ENCODE measurements at regions not wholly inside any gene's neighbourhood (a gene's known extent, or its start where the extent isn't known, plus 50 kb on each side); places are given as distances from the start of the nearest gene placed in this dataset.

GRCh38 chr4:15130441-15130840, 128.2 kb downstream of the CPEB2 start:
- no peak for DNase-seq (ENCODE audit: low read depth)

DNA sequence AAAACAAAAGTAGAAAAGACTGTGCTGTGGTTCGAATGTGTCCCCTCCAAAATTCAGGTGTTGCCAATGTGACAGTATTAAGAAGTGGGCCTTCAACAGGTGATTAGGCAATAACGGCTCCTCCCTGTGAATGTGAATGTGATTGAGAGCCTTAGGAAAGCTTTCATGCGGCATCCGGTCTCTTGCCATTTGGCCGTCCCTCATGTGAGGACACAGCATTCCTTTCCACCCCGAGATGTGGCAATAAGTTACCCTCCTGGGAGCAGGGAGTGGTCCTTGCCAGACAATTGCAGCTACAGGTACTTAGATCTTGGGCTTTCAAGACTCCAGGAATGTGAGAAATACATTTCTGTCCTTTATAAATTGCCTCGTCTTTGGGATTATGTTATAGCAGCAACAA, 129.3 kb downstream of the CPEB2 start:
- no peak for DNase-seq (ENCODE audit: low read depth)

- DNase-seq (ENCODE audit: low read depth), result no peak
These were observed 130.5 kb downstream of the CPEB2 start for GRCh38 chr4:15132739-15133138.

DNA sequence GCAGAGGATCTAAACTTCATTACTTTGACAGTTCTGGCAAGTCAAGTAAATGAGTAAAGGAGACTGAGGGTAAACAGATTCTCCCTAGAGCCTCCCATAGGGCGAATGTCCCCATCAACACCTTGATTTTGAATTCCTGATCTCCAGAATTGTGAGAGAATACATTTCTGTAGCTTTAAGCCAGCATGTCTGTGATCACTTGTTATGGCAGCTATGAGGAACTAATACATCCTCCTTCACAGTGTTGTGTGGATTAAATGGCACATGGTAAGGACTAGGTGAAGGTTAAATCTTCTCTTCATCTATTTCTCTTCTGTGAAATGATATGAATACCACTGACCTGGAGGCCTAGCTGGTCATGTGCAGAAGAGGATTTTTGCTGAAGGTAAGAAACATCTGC, 137.3 kb downstream of the CPEB2 start:
- DNase-seq (ENCODE audit: low read depth), result no peak

GRCh38 chr4:15142201-15142600, 139.9 kb downstream of the CPEB2 start:
- DNase-seq (ENCODE audit: low read depth), result no peak

GRCh38 chr4:15143551-15143950, 141.3 kb downstream of the CPEB2 start:
- DNase-seq (ENCODE audit: low read depth), result no peak

DNA sequence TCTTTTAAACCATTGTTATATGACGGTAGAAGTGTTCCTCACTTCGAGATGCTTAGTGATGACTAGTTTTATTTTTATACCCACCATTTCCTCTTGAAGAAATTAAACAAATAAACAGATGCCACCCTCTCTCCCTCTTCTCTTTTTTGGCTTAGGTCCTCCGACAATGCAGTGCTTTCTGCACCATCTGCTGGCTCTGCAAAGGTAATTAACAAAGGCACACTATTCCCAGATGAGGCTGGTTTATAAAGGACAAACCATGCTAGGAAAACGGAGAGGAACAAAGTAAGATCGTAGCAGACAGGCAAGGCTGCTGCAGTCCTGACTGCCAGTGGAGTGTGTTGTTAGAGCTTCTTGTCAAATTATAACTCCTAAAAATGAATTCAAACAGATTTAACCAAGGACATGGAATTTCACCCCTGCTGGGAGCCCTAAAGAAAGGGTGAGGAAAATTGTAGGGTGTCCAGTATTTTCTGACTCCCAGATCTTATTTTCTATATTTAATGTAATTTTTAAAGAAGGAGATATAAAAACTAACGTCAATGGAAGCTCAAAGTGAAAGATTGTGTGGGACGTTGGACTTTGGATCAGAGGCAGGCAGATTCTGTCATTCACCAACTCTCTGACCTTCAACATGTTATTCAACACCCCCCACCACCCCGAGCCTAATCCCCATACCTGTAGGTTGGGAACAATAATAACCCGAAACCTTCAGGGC, 142.1 kb downstream of the CPEB2 start:
- no peak for DNase-seq (ENCODE audit: low read depth)

DNA sequence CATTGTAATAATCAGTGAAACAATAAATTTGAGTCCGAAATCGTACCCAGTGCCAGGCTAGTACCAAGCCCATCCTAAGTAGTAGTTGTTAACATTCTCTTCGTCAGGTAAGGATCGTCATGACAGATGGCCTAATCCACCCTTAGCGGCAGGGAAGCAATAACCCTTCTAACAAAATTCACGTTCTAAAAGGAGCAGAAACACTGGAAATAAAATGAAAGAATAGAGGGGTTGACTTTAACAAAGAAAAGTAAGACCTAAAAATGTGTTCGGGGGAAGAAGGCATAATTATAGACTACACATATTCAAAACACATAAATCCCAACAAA, 142.7 kb downstream of the CPEB2 start:
- DNase-seq (ENCODE audit: low read depth), result no peak

- DNase-seq (ENCODE audit: low read depth), result no peak
These were observed 143.4 kb downstream of the CPEB2 start for GRCh38 chr4:15145709-15146108.

- DNase-seq (ENCODE audit: low read depth), result no peak
These were observed 145.4 kb downstream of the CPEB2 start for GRCh38 chr4:15147714-15148113.

DNA sequence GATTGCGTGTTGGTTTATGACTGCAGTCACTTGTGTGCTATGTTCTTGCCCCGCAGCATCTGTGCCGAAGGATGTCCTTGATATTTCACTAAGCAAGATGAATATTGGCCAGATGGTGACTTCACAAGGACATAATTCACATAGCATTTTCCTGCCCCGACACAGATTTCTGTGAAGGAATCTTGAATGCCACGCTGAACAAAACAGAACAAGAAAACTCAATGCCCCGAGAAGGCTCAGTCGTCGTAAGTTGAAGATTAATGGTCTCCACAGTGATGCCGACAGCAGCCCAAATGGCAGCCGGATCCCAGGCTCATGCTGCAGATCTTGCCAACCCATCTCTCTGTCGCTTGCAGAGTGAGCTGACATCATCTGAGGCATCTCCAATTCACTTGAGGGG, 145.9 kb downstream of the CPEB2 start:
- DNase-seq (ENCODE audit: low read depth), result no peak

GRCh38 chr4:15148691-15149090, 146.4 kb downstream of the CPEB2 start:
- DNase-seq (ENCODE audit: low read depth), result no peak

DNA sequence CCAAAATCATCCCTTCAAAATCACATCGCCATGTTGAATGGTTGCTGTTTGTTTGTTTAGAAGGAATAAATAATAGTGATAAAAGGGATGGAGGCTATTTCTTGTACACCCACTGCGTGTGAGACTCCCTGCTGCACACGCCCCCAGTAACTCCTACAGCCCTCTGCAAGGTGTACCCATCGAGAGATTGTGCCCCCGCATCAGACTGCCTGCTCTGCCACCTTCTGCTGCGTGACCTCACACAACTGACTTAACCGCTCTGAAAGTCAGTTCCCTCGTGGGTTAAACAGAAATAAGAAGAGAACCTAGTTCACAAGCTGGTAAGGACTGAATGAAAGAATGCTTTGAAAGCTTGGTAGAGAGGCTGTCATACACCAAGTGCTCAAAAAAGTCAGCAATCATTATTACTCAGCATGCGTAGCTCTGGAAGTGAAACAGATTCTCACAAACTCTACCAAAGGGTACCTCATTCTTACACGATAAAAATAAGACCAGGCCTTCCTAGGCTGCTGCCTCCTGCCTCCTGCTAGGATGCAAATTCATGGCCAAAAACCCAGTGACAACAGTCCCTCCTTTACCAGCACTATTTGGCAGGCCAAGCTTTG, 147.1 kb downstream of the CPEB2 start:
- DNase-seq (ENCODE audit: low read depth), result no peak

GRCh38 chr4:15149839-15150592, 147.7 kb downstream of the CPEB2 start:
- peak; percentile 63 for DNase-seq (ENCODE audit: low read depth)

DNA sequence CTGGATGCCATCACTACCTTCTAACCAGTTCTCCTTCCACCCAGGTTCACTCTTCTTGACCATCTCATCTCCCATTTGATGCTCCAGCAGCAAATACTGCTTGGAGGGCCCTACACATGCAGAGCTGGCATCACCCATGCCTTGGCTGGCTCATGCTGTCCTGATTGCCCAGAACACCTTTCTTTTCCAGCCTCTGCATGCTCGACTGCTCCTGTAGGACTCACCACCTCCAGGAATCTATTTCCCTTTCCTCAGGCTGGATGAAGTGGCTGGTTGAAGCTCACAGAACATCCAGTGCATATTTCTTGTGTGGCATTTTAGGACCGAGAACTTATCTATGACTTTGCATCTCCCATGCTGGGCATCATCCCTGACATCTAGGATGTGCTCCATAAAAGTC, 148.3 kb downstream of the CPEB2 start:
- DNase-seq (ENCODE audit: low read depth), result no peak

DNA sequence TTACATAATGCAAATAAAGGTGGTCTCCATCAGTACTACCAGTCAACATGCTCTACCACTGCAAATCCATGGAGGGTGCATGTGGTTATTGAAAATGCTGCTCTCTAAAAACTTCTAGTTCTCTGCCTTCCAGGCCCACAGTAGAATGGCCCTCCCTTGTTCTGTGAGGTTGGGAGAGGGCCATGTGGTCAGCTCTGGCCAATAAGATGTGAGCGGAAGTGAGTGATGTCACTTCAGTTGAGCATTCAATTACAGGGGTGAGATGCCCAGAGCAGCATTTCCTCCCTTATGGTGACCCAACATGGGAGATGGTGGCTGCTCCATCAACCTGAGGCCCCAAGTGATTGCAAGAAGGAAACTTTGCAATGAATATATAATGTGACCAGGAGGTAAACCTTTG, 148.8 kb downstream of the CPEB2 start:
- DNase-seq (ENCODE audit: low read depth), result no peak

DNA sequence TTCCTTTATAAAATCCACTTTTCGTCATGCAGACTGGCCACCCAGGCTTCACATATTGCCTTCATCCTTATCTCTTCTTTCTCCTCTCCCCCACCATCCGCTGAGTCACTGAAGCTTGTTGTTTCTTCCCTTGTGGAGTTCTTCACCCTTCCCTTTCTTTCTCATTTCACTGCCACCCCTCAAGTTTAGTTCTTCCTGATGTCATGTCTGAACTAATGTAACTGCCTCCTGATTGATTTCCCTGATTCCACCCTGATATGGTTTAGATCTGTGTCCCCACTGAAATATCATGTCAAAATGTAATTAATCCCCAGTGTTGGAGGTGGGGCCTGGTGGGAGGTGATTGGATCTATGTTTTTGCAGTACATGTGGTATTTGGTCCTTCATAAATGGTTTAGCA, 151.4 kb downstream of the CPEB2 start:
- peak; percentile 35 for DNase-seq (ENCODE audit: low read depth)

DNA sequence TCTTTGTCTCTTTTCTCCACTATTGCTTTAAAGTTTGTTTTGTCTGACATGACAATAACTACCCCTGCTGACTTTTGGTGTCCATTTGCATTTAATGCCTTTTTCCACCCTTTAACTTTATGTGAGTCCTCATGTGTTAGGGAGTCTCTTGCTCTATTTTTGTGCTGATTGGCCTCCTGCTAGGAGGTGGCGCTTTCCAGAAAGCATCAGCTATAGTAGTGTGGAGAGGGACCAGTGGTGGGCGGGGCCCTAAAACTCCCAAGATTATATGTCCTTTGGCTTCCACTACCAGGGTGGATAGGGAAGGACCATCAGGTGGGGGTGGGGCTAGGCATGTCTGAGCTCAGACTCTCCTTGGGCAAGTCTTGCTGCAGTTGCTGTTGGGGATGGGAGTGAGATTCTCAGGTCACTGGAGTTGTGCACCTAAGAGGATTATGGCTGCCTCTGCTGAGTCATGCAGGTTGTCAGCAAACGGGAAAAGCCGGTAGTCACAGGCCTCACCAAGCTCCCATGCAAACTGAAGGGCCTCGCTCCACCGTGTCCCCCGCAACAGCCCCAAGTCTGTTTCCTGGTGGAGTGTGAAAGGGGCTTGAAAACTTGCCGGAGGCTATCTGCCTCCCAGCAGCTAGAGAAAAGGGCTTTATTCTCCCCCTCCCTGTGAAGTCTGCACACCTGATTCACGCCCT, 156.3 kb downstream of the CPEB2 start:
- DNase-seq (ENCODE audit: low read depth), result no peak

- DNase-seq (ENCODE audit: low read depth), result no peak
These were observed 157.3 kb downstream of the CPEB2 start for GRCh38 chr4:15159477-15160019.

DNA sequence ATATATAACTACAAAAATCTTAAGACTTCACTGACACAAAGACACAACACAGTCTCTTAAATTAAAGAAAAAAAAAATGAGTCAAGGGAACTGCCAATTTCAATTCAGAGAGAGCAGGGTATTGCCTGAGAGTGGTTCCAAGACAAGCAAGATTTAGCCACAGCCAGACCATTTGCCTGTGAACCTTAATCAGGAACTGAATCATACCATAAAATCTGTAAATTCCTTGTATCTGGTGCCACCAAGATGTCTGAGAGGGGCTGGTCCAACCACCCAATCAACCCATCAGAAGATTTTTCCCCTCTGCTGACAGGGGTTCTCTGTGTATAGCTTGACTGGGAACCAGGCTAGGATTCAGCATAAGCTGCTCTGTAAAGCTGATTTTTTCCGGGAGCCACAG, 159.2 kb downstream of the CPEB2 start:
- DNase-seq (ENCODE audit: low read depth), result no peak

DNA sequence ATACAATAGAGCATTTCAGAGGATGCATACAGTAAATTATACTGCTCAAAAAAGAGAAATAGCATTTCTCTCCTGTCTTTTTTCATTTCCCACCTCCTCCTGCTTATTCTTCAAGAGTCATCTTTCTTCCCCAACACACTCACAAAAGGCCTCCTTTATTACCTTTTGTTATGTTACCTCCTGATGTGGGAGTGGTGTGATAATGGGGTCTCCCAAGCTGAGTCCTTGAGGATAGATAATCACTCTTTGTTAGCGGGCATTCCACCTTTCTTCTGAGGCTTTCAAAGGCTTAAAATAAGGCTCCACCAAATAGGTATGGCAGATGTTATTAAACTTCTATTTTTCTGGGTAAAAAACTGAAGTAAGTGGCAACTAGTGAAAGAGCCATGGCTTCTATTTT, 159.8 kb downstream of the CPEB2 start:
- no peak for DNase-seq (ENCODE audit: low read depth)

Measured in Daoy (cell line).